GM15510 (cell line): ENCODE measurements at regions not wholly inside any gene's neighbourhood (a gene's known extent, or its start where the extent isn't known, plus 50 kb on each side); places are given as distances from the start of the nearest gene placed in this dataset.

Experiments
- POLR2A ChIP-seq: IDR thresholded peaks from 3 replicates; pipeline ENCODE4 v1.6.1; 2011; ENCODE audit warnings: borderline replicate concordance; ENCODE audit not compliant: insufficient read length; ENCODE audit errors: extremely low read depth

DNA sequence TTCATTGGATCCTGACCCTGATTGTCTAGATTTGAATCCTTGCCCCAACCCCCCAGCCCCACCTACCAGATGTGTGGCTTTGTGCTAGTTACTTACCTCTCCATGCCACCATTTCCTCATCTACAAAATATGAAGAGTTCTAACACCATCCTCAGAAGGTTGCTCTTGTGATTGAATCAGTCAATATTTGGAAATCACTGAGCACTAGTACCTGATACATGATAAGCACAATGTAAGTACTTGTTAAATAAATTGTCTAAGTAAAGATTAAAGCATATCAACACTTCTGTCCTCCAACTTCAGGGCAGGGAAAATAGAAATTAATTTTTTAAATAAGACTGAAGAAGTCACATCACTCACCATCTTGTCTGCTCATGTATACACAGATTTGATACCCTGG, 249.6 kb upstream of the KLF3 start:
- no peak for TF ChIP-seq POLR2A

DNA sequence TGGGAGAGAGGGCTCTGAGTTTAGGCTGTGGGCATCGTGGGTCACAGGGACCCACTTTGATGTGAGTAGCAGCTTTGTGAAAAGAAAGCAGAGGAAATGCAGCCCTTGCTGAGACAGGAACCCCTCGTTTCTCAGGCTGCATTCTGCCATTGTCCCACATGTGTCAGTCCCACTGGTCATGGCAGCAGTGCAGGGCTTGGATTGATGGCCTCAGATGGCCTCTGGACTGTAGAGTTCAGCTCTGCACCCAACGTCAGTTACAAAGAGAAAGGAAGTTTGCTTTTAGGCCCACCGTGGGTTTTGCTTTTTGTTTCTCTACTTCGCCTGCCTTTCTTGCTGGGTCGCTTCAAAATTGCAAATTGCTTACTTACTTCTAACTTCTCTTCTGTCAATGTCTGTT, 248.3 kb upstream of the KLF3 start:
- TF ChIP-seq POLR2A, result no peak

DNA sequence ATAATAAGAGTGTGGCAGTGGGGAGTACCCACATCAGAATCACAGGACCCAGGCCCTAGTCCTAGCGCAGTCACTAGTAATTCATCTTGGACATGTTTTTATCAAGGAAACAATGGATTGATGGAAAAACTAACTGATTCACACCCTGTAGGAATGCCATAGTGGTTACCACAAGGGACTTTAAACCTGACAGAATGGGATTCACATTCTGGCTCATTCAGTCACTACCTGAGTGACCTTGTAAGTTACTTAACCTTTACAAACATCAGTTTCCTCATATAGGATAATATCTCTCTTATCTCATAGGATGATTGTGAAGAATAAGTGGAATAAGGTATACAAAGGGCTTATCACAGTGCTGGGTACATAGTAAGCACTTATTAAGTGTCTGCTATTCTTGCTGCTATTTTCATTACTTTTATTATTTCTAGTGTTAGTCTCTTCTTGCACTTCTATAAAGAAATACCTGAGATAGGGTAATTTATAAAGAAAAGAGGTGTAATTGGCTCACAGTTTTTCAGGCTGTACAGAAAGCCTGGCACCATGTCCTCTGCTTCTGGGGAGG, 247.5 kb upstream of the KLF3 start:
- TF ChIP-seq POLR2A, result no peak

DNA sequence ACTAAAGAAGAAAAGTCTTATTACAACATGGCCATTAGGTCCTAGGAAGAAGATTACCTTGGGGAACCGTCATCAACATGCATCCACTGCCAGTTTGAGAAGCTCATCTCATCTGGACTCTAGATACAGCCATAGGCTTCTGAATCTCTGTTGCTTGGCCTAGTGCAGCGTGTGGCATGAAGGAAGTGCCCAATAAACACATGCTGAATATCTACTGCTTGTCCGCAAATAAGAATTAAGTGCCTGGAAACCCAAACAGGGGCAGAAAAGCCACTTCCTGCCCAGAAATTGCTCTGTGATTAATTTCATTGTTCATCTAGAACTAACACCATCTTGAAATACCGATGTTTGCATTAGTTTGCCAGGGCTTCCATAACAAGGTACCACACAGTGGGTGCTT, 241.1 kb upstream of the KLF3 start:
- no peak for TF ChIP-seq POLR2A

GRCh38 chr4:38424151-38424871, 239.7 kb upstream of the KLF3 start:
- TF ChIP-seq POLR2A, result no peak

DNA sequence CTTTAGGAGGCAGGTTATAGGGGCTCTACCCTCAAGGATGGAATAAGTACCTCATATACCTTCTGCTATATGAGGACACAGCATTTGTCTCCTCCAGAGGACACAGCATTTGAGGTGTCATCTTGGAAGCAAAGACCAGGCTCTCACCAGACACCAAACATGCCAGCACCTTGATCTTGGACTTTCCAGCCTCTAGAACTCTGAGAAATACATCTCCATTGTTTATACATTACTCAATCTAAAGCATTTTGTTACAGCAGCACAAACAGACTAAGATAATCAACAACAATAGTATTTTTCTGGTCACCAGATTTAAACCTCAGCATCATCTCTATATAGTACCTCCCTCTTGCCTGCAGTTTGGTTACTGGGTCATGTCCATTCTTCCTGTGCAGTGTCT, 237.5 kb upstream of the KLF3 start:
- no peak for TF ChIP-seq POLR2A

GRCh38 chr4:38430841-38431240, 233.2 kb upstream of the KLF3 start:
- TF ChIP-seq POLR2A, result no peak

GRCh38 chr4:38442073-38442788, 221.8 kb upstream of the KLF3 start:
- TF ChIP-seq POLR2A, result no peak

DNA sequence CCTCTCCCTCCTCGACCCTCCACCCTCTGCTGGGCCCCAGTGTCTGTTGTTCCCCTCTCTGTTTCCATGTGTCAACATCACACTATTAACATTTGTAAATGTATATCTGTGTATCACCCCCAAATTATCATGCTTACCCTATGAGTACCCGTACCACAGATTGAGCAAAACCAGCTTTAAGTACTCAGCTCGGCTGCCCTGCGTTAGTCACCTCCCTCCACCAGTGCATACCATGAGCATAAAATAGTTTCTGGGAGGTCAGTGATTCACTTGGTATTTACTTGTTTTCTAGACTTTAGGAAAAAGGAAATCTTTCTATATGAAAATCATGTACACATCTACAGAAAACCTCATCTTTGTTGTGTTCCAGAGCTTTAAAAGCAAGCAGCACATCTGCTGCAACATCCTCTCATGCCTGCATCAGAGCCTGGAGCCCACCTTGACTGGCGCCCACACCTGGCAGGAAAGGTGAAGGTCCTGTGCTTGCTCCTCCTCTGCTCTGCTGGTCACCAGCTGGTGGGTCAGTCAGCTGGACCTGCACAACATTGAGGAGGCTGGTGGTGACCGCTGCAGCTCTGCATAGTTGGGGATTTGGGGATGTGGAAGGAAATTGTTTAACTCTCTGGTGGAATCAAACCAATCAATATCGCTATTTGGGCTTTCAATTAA, 214.4 kb upstream of the KLF3 start:
- TF ChIP-seq POLR2A, result no peak

- no peak for TF ChIP-seq POLR2A
Observed at GRCh38 chr4:38452009-38452408, 212.0 kb upstream of the KLF3 start.

DNA sequence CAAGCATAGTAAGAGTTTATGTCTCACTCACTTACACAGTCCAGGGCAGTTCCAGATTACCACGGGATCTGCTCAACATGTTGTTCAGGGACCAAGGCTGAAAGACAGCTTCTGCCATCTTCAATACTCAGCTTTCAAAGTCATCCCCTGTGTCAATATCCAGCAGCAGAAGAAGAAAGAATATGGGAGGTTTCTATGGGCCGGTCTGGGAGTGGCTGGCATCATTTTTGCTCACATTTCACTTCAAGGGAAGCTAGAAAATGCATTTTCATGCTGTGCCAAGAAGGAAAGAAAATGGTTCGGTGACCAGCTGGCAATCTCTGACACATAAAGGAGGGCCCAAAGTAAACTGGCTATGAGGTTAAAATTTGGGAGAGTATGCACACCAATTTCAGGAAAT, 211.5 kb upstream of the KLF3 start:
- TF ChIP-seq POLR2A, result no peak

GRCh38 chr4:38453253-38453881, 210.6 kb upstream of the KLF3 start:
- TF ChIP-seq POLR2A, result no peak

DNA sequence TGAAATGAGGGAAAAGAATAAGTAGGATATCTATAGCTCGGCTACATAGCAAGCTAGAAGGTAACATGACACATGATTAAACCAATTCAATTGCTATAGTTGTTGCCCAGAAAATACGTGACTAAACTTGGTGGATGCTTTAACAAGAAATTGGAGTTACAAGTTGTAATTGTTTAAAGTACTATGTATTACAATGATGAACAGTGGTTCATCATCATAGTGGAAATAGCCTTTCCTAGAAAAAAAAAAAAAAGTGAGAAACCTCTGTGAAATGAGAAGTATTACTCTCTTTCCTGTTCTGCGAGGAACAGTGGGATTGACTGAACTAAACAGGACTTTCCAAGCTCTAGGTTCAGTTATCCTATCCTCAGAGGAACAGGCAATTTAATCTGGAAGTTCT, 209.7 kb upstream of the KLF3 start:
- TF ChIP-seq POLR2A, result no peak

DNA sequence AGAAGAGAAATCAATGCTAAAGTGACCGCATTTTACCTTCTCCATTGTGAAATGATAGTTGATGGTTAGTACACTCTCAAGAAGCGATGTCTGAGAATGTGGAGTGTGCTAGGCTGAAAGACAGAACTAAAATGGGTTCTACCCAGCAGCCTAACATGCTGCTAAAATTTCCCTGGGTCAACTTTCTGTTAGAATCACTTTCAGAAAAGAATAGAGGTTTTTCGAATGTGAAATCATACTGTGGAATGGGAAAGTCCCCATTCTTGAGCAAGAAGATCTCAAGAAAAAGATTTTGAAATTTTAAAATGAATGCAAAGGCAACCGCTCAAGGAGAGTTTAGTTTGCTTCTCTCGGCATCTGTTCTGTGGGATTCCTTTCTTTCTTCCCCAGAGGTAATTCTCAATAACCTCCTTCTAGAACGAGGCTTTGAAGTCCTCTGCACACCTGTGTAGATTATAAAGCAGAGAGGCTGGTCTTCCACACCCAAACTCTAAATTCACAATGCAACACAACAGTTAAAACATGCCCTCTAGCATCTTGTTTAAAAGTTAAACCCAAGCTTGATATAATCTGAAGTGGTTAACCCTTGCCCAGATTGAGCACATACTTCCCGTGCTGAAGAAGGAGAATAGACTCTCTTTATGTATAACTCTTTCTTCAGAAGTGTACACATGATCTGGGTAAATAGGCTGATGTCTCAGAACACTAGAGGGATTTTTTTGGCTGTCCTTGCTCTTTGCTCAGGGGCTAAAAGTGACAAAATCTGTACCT, 208.7 kb upstream of the KLF3 start:
- no peak for TF ChIP-seq POLR2A
